Middle frontal gyrus (tissue), 1 donor: ENCODE measurements at regions not wholly inside any gene's neighbourhood (a gene's known extent, or its start where the extent isn't known, plus 50 kb on each side); places are given as distances from the start of the nearest gene placed in this dataset.

Source experiments
- DNase-seq: peaks from one replicate; pipeline ENCODE4 v3.0.0-alpha.2; 2015; ENCODE audit warnings: low spot score; ENCODE audit errors: extremely low spot score

- no peak for DNase-seq
Observed at GRCh38 chr3:70803891-70804290, 491.5 kb upstream of the MDFIC2 start.

GRCh38 chr3:70803319-70803718 lies 490.9 kb upstream of the MDFIC2 start:
- DNase-seq, result no peak

GRCh38 chr3:70800951-70801350 lies 488.5 kb upstream of the MDFIC2 start:
- DNase-seq, result no peak

GRCh38 chr3:70789878-70790277 lies 477.4 kb upstream of the MDFIC2 start:
- DNase-seq, result no peak

GRCh38 chr3:70780790-70781189 lies 468.4 kb upstream of the MDFIC2 start:
- no peak for DNase-seq

GRCh38 chr3:70779296-70779695 lies 466.9 kb upstream of the MDFIC2 start:
- DNase-seq, result no peak

- no peak for DNase-seq
Observed at GRCh38 chr3:70776081-70776480, 463.6 kb upstream of the MDFIC2 start.

GRCh38 chr3:70775257-70775656 lies 462.8 kb upstream of the MDFIC2 start:
- no peak for DNase-seq

GRCh38 chr3:70774641-70775040 lies 462.2 kb upstream of the MDFIC2 start:
- no peak for DNase-seq

GRCh38 chr3:70771426-70772147 lies 459.1 kb upstream of the MDFIC2 start:
- no peak for DNase-seq

- no peak for DNase-seq
Observed at GRCh38 chr3:70770650-70771049, 458.2 kb upstream of the MDFIC2 start.

- DNase-seq, result no peak
Observed at GRCh38 chr3:70766301-70766700, 453.9 kb upstream of the MDFIC2 start.

- no peak for DNase-seq
Observed at GRCh38 chr3:70763894-70764293, 451.5 kb upstream of the MDFIC2 start.

- no peak for DNase-seq
Observed at GRCh38 chr3:70757658-70758057, 445.2 kb upstream of the MDFIC2 start.

- DNase-seq, result no peak
Observed at GRCh38 chr3:70755526-70755925, 443.1 kb upstream of the MDFIC2 start.

GRCh38 chr3:70754314-70754713 lies 441.9 kb upstream of the MDFIC2 start:
- DNase-seq, result no peak

GRCh38 chr3:70753572-70753971 lies 441.1 kb upstream of the MDFIC2 start:
- no peak for DNase-seq

GRCh38 chr3:70752051-70752450 lies 439.6 kb upstream of the MDFIC2 start:
- no peak for DNase-seq

GRCh38 chr3:70749122-70749521 lies 436.7 kb upstream of the MDFIC2 start:
- DNase-seq, result no peak

- no peak for DNase-seq
Observed at GRCh38 chr3:70748593-70748992, 436.2 kb upstream of the MDFIC2 start.

GRCh38 chr3:70747847-70748246 lies 435.4 kb upstream of the MDFIC2 start:
- no peak for DNase-seq

- DNase-seq, result no peak
Observed at GRCh38 chr3:70744536-70744935, 432.1 kb upstream of the MDFIC2 start.

GRCh38 chr3:70743754-70744153 lies 431.3 kb upstream of the MDFIC2 start:
- no peak for DNase-seq

GRCh38 chr3:70742081-70742480 lies 429.6 kb upstream of the MDFIC2 start:
- no peak for DNase-seq
